Osteoblast (primary cell): ENCODE measurements at regions not wholly inside any gene's neighbourhood (a gene's known extent, or its start where the extent isn't known, plus 50 kb on each side); places are given as distances from the start of the nearest gene placed in this dataset.

Experiments
- DNase-seq: peaks from one replicate; pipeline ENCODE4 v3.0.0; 2011; ENCODE audit warnings: low spot score, mixed read lengths; ENCODE audit not compliant: insufficient read length; ENCODE audit errors: missing footprints
- H2AFZ ChIP-seq: 2 replicates; pipeline ENCODE4 v1.6.0; 2011; ENCODE audit warnings: mild to moderate bottlenecking, low read length
- H3K27ac ChIP-seq: 2 replicates; pipeline ENCODE4 v1.5.1; 2011; ENCODE audit warnings: mild to moderate bottlenecking, low read depth, low read length, moderate library complexity
- H3K27me3 ChIP-seq: 2 replicates; pipeline ENCODE4 v1.6.0; 2012; ENCODE audit warnings: mild to moderate bottlenecking, control low read depth, inconsistent platforms, low read length, moderate library complexity; ENCODE audit not compliant: insufficient read depth
- H3K36me3 ChIP-seq: 2 replicates; pipeline ENCODE4 v1.5.1; 2011; ENCODE audit warnings: mild to moderate bottlenecking, low read length, control low read depth, moderate library complexity; ENCODE audit not compliant: insufficient read depth
- H3K4me1 ChIP-seq: 2 replicates; pipeline ENCODE4 v1.5.1; 2011; ENCODE audit warnings: mild to moderate bottlenecking, low read length, control low read depth, moderate library complexity; ENCODE audit not compliant: insufficient read depth
- H3K4me2 ChIP-seq: 2 replicates; pipeline ENCODE4 v1.6.0; 2011; ENCODE audit warnings: mild to moderate bottlenecking, low read length; ENCODE audit not compliant: insufficient read depth
- H3K4me3 ChIP-seq: fragments of 200-600 bp; sonication (generic); 3 replicates; pipeline ENCODE4 v1.5.1; 2012; ENCODE audit warnings: mild to moderate bottlenecking, low read length, inconsistent platforms; ENCODE audit not compliant: insufficient read depth
- H3K79me2 ChIP-seq: 2 replicates; pipeline ENCODE4 v1.6.0; 2012; ENCODE audit warnings: mild to moderate bottlenecking, low read length, control low read depth, inconsistent platforms; ENCODE audit not compliant: insufficient read depth
- H3K9me3 ChIP-seq: 2 replicates; pipeline ENCODE4 v1.5.1; 2011; ENCODE audit warnings: low read depth, low read length, control low read depth
- H4K20me1 ChIP-seq: 2 replicates; pipeline ENCODE4 v1.6.0; 2012; ENCODE audit warnings: mild to moderate bottlenecking, low read length, control low read depth; ENCODE audit not compliant: insufficient read depth
- CTCF ChIP-seq: IDR thresholded peaks from 2 replicates; pipeline ENCODE4 v1.5.1; 2011; ENCODE audit warnings: mild to moderate bottlenecking, low read depth, low read length, moderate library complexity; ENCODE audit errors: extremely low read depth

GRCh38 chr1:77625250-77625649, 57.2 kb downstream of the ZZZ3 start:
- Histone ChIP-seq H3K79me2 (peaks cover 50% of the 10 kb centered on the region), H3K36me3 (peaks cover 40% of the 10 kb centered on the region), H4K20me1 (no peaks in the 10 kb centered on the region), H3K9me3 (no peaks in the 10 kb centered on the region), H2AFZ (no peak overlapping the region), H3K27ac (no peak overlapping the region), H3K4me3 (no peak overlapping the region), H3K4me1 (no peaks in the 10 kb centered on the region), H3K4me2 (no peak overlapping the region), H3K27me3 (no peaks in the 10 kb centered on the region)
- no peak for TF ChIP-seq CTCF
- no peak for DNase-seq

- no peaks in the 10 kb centered on the region for H3K4me1 ChIP-seq
- H3K4me2 ChIP-seq = no peak overlapping the region
- H3K4me3 ChIP-seq = no peak overlapping the region
- DNase-seq = no peak
- H4K20me1 ChIP-seq = no peaks in the 10 kb centered on the region
- H3K27me3 ChIP-seq = no peaks in the 10 kb centered on the region
- H3K79me2 ChIP-seq = peaks cover 46% of the 10 kb centered on the region
- H3K36me3 ChIP-seq = peaks cover 45% of the 10 kb centered on the region
- no peaks in the 10 kb centered on the region for H3K9me3 ChIP-seq
- no peak overlapping the region for H2AFZ ChIP-seq
- no peak overlapping the region for H3K27ac ChIP-seq
- no peak for TF ChIP-seq CTCF
Measured at GRCh38 chr1:77624102-77624501, 58.4 kb downstream of the ZZZ3 start.

- Histone ChIP-seq H3K4me1 (no peaks in the 10 kb centered on the region), H3K79me2 (peaks cover 36% of the 10 kb centered on the region), H3K4me3 (no peak overlapping the region), H3K36me3 (peaks cover 45% of the 10 kb centered on the region), H2AFZ (no peak overlapping the region), H3K27me3 (no peaks in the 10 kb centered on the region), H3K27ac (no peak overlapping the region), H3K9me3 (no peaks in the 10 kb centered on the region), H4K20me1 (no peaks in the 10 kb centered on the region), H3K4me2 (no peak overlapping the region)
- DNase-seq = no peak
- no peak for TF ChIP-seq CTCF
Measured at GRCh38 chr1:77623066-77623465, 59.4 kb downstream of the ZZZ3 start.

DNA sequence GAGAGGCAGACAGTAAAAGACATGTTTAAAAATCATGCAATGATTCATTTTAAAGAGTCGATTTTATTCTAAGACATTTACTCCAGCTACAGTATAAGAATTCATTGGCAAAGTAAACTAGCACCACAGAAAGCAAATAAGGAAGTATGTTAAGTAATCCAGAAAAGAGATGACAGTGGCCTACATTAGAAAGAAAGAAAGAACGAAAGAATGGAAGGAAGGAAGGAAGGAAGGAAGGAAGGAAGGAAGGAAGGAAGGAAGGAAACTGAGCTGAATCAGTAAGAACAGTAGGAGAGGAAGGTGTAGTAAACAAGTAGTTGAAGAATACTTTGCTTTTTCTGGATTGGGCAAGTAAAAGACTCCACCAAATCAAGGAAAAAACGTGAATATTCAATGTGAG, 62.2 kb downstream of the ZZZ3 start:
- no peak for TF ChIP-seq CTCF
- Histone ChIP-seq H3K27me3 (no peaks in the 10 kb centered on the region), H3K79me2 (peaks cover 27% of the 10 kb centered on the region), H3K27ac (no peak overlapping the region), H3K9me3 (no peaks in the 10 kb centered on the region), H3K36me3 (peaks cover 35% of the 10 kb centered on the region), H3K4me2 (no peak overlapping the region), H3K4me3 (no peak overlapping the region), H3K4me1 (no peaks in the 10 kb centered on the region), H2AFZ (no peak overlapping the region), H4K20me1 (no peaks in the 10 kb centered on the region)
- no peak for DNase-seq
